Neural cell (in vitro differentiated cells): ENCODE measurements at regions not wholly inside any gene's neighbourhood (a gene's known extent, or its start where the extent isn't known, plus 50 kb on each side); places are given as distances from the start of the nearest gene placed in this dataset.

Source experiments
- H2AFZ ChIP-seq: fragments of 200-600, 300-800 bp; sonication (generic), shearing (Covaris generic); 2 replicates; pipeline ENCODE4 v1.6.0; 2014; ENCODE audit warnings: low read depth, mild to moderate bottlenecking, antibody characterized with exemption, low read length, moderate library complexity
- H3F3A ChIP-seq: fragments of 200-600 bp; shearing (Covaris generic); 2 replicates; pipeline ENCODE4 v1.6.1; 2016; ENCODE audit warnings: mild to moderate bottlenecking, moderate library complexity, mixed read lengths, antibody characterized with exemption, low read length; ENCODE audit not compliant: insufficient read depth, poor library complexity, severe bottlenecking
- H3K27ac ChIP-seq: fragments of 200-600, 300-800 bp; sonication (generic), shearing (Covaris generic); 2 replicates; pipeline ENCODE4 v1.5.1; 2014; ENCODE audit warnings: mild to moderate bottlenecking, low read length, moderate library complexity
- H3K27me3 ChIP-seq: fragments of 300-800, 200-600 bp; sonication (generic), shearing (Covaris generic); 2 replicates; pipeline ENCODE4 v1.6.0; 2014; ENCODE audit warnings: mild to moderate bottlenecking, low read depth, low read length, moderate library complexity; ENCODE audit not compliant: insufficient read depth
- H3K36me3 ChIP-seq: fragments of 300-800, 200-600 bp; sonication (generic), shearing (Covaris generic); 2 replicates; pipeline ENCODE4 v1.5.1; 2014; ENCODE audit warnings: mild to moderate bottlenecking, antibody characterized with exemption, low read length, moderate library complexity; ENCODE audit not compliant: insufficient read depth
- H3K4me2 ChIP-seq: fragments of 300-800, 200-600 bp; sonication (generic), shearing (Covaris generic); 2 replicates; pipeline ENCODE4 v1.6.0; 2014; ENCODE audit warnings: mild to moderate bottlenecking, low read length
- H3K4me3 ChIP-seq: fragments of 300-800, 200-600 bp; sonication (generic), shearing (Covaris generic); 2 replicates; pipeline ENCODE4 v1.5.1; 2014; ENCODE audit warnings: mild to moderate bottlenecking, low read length, moderate library complexity
- H3K79me2 ChIP-seq: fragments of 200-600 bp; shearing (Covaris generic); replicated peaks from 2 replicates; pipeline ENCODE4 v1.6.0; 2014; ENCODE audit warnings: mild to moderate bottlenecking, low read length, moderate library complexity; ENCODE audit not compliant: insufficient read depth
- H3K9ac ChIP-seq: fragments of 300-800, 200-600 bp; sonication (generic), shearing (Covaris generic); 2 replicates; pipeline ENCODE4 v1.6.1; 2016; ENCODE audit warnings: mild to moderate bottlenecking, low read length, mixed read lengths
- H3K9me2 ChIP-seq: fragments of 200-600 bp; shearing (Covaris generic); 2 replicates; pipeline ENCODE4 v1.6.1; 2016; ENCODE audit warnings: mild to moderate bottlenecking, low read length, mixed read lengths; ENCODE audit not compliant: insufficient read depth
- H3K9me3 ChIP-seq: fragments of 200-600, 300-800 bp; sonication (generic), shearing (Covaris generic); 2 replicates; pipeline ENCODE4 v1.6.1; 2016; ENCODE audit warnings: mild to moderate bottlenecking, mixed run types, low read length, moderate library complexity, mixed read lengths
- H4K20me1 ChIP-seq: fragments of 200-600 bp; shearing (Covaris generic); 2 replicates; pipeline ENCODE4 v1.6.1; 2016; ENCODE audit warnings: mild to moderate bottlenecking, mixed run types; ENCODE audit not compliant: insufficient read depth
- CTCF ChIP-seq: fragments of 450-650 bp; IDR thresholded peaks from 2 replicates; pipeline ENCODE4 v1.5.1; 2014; ENCODE audit warnings: antibody characterized with exemption, mild to moderate bottlenecking, moderate library complexity; ENCODE audit not compliant: poor library complexity, severe bottlenecking
- EP300 ChIP-seq: fragments of 450-650 bp; conservative IDR thresholded peaks from 2 replicates; pipeline ENCODE4 v1.6.1; 2014; ENCODE audit warnings: antibody characterized with exemption, mild to moderate bottlenecking, moderate library complexity; ENCODE audit not compliant: poor library complexity, severe bottlenecking
- EZH2 ChIP-seq: fragments of 200-600, 300-800 bp; shearing (Covaris generic), sonication (generic); IDR thresholded peaks from 2 replicates; pipeline ENCODE4 v1.6.1; 2014; ENCODE audit warnings: antibody characterized with exemption, low read length, borderline replicate concordance, mild to moderate bottlenecking; ENCODE audit not compliant: insufficient read depth, poor library complexity, severe bottlenecking
- MXI1 ChIP-seq: fragments of 450-650 bp; conservative IDR thresholded peaks from 2 replicates; pipeline ENCODE4 v1.6.1; 2014; ENCODE audit warnings: antibody characterized with exemption, mild to moderate bottlenecking; ENCODE audit not compliant: poor library complexity, severe bottlenecking
- POLR2AphosphoS5 ChIP-seq: IDR thresholded peaks from 2 replicates; pipeline ENCODE4 v1.6.1; 2012
- RAD21 ChIP-seq: fragments of 450-650 bp; conservative IDR thresholded peaks from 2 replicates; pipeline ENCODE4 v1.6.1; 2014; ENCODE audit warnings: antibody characterized with exemption, mild to moderate bottlenecking, moderate library complexity
- REST ChIP-seq: IDR thresholded peaks from 2 replicates; pipeline ENCODE4 v1.6.1; 2012; ENCODE audit warnings: borderline replicate concordance
- SMC3 ChIP-seq: fragments of 450-650 bp; conservative IDR thresholded peaks from 2 replicates; pipeline ENCODE4 v1.6.1; 2014; ENCODE audit warnings: antibody characterized with exemption, mild to moderate bottlenecking, moderate library complexity; ENCODE audit not compliant: poor library complexity
- TAF1 ChIP-seq: IDR thresholded peaks from 2 replicates; pipeline ENCODE4 v1.6.1; 2012; ENCODE audit warnings: low read depth

- TF ChIP-seq EZH2 = no peak
- no peak for TF ChIP-seq POLR2AphosphoS5
- no peak for TF ChIP-seq RAD21
- TF ChIP-seq MXI1 = no peak
- TF ChIP-seq SMC3 = no peak
- TF ChIP-seq TAF1 = no peak
- no peak for TF ChIP-seq REST
- Histone ChIP-seq H3K9ac (no peak overlapping the region), H3K9me3 (no peaks in the 10 kb centered on the region), H4K20me1 (no peaks in the 10 kb centered on the region), H3K4me2 (no peak overlapping the region), H3F3A (no peaks in the 10 kb centered on the region), H3K36me3 (no peaks in the 10 kb centered on the region), H3K27ac (no peak overlapping the region), H3K27me3 (no peaks in the 10 kb centered on the region), H3K9me2 (no peaks in the 10 kb centered on the region), H3K79me2 (no peaks in the 10 kb centered on the region), H2AFZ (no peak overlapping the region), H3K4me3 (no peak overlapping the region)
Measured at GRCh38 chr9:108043585-108043984, 554.0 kb upstream of the KLF4 start.

GRCh38 chr9:108041551-108041950 is 552.0 kb upstream of the KLF4 start:
- no peaks in the 10 kb centered on the region for H3K27me3 ChIP-seq
- no peak overlapping the region for H3K4me3 ChIP-seq
- H2AFZ ChIP-seq = no peak overlapping the region
- H3K9ac ChIP-seq = no peak overlapping the region
- H3F3A ChIP-seq = no peaks in the 10 kb centered on the region
- no peaks in the 10 kb centered on the region for H3K9me2 ChIP-seq
- TF ChIP-seq POLR2AphosphoS5 = no peak
- no peak for TF ChIP-seq RAD21
- no peak for TF ChIP-seq SMC3
- no peak for TF ChIP-seq MXI1
- TF ChIP-seq TAF1 = no peak
- TF ChIP-seq CTCF = no peak
- no peak for TF ChIP-seq EP300
- TF ChIP-seq REST = no peak
- TF ChIP-seq EZH2 = no peak
- no peaks in the 10 kb centered on the region for H3K36me3 ChIP-seq
- no peak overlapping the region for H3K4me2 ChIP-seq
- no peaks in the 10 kb centered on the region for H4K20me1 ChIP-seq
- no peak overlapping the region for H3K27ac ChIP-seq
- no peaks in the 10 kb centered on the region for H3K79me2 ChIP-seq
- H3K9me3 ChIP-seq = no peaks in the 10 kb centered on the region
